Mucosa of descending colon (tissue), 3 donors: ENCODE measurements at regions not wholly inside any gene's neighbourhood (a gene's known extent, or its start where the extent isn't known, plus 50 kb on each side); places are given as distances from the start of the nearest gene placed in this dataset.

Experiments used
- ATAC-seq: fragments of 200-7000 bp; cut with Tn5 transposase; one replicate; pipeline ENCODE4 v1.9.1; 2020; ENCODE audit warnings: mild to moderate bottlenecking, moderate library complexity
- DNase-seq, 3 donors: peaks; one replicate each; pipeline ENCODE4 v3.0.0-alpha.2; 2020
- H3K36me3 ChIP-seq: fragments of 200-600 bp; one replicate; pipeline ENCODE4 v1.8.0; 2021; ENCODE audit warnings: low read depth, mild to moderate bottlenecking
- H3K4me1 ChIP-seq: fragments of 200-600 bp; one replicate; pipeline ENCODE4 v1.8.0; 2021; ENCODE audit warnings: low read depth, mild to moderate bottlenecking
- H3K4me3 ChIP-seq: fragments of 200-600 bp; one replicate; pipeline ENCODE4 v1.8.0; 2021; ENCODE audit warnings: mild to moderate bottlenecking
- H3K9me3 ChIP-seq: fragments of 200-600 bp; one replicate; pipeline ENCODE4 v1.8.0; 2021; ENCODE audit warnings: mild to moderate bottlenecking
- CTCF ChIP-seq: fragments of 200-600 bp; IDR thresholded peaks from one replicate; pipeline ENCODE4 v1.8.0; 2022; ENCODE audit warnings: antibody characterized with exemption, mild to moderate bottlenecking
- intact Hi-C, 2 donors: fragments of 100-400 bp; cut with DNase I in 1 of 2; cut with micrococcal nuclease in 1 of 2; formaldehyde crosslinking; loops; one replicate each; pipeline versions ENCODE4 v1.11.0 to v1.11.1; 2022; cut with DNase I, micrococcal nuclease
- donor health status: DM: no; HTN: no; CAD: no; lungs with moderate emphysema.
- donor health status: DM: no; HTN: no; CAD: no.
- donor health status: DM: no; HTN: yes; CAD: no.

GRCh38 chrX:867966-868647, 237.5 kb downstream of the SHOX start:
- no peak for ATAC-seq

DNA sequence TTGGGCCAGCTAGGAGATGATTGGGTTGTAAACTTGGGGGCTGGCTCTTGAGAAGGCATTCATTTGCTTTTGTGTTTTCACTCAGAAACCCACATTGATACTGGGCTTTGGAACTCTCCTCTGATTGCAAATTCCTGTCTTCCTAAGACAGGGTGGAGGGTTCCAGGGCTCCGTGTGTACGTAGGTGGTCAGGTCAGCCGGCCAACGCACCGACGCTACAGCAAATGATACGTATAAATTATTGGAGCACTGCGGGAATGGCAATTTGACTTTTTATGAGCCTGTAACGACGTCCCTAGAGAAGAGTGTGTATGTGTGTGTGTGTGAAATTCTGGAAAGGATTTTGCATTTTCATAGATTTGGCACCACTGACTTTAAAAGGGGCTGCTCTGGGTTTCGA, 236.9 kb downstream of the SHOX start:
- TF ChIP-seq CTCF = no peak
- Histone ChIP-seq H3K9me3 (peaks cover 5% of the 10 kb centered on the region), H3K4me3 (no peak overlapping the region), H3K36me3 (no peaks in the 10 kb centered on the region), H3K4me1 (no peaks in the 10 kb centered on the region)
- intact Hi-C loops = no loop called here
- no peak for ATAC-seq
- no peak for DNase-seq

More at GRCh38 chrX:867966-868647, 237.5 kb downstream of the SHOX start:
- H3K4me1 ChIP-seq = no peaks in the 10 kb centered on the region
- H3K9me3 ChIP-seq = peaks cover 7% of the 10 kb centered on the region
- no peak overlapping the region for H3K4me3 ChIP-seq
- H3K36me3 ChIP-seq = no peaks in the 10 kb centered on the region
- no peak for TF ChIP-seq CTCF
- intact Hi-C loops = no loop called here
- DNase-seq = no peak

DNA sequence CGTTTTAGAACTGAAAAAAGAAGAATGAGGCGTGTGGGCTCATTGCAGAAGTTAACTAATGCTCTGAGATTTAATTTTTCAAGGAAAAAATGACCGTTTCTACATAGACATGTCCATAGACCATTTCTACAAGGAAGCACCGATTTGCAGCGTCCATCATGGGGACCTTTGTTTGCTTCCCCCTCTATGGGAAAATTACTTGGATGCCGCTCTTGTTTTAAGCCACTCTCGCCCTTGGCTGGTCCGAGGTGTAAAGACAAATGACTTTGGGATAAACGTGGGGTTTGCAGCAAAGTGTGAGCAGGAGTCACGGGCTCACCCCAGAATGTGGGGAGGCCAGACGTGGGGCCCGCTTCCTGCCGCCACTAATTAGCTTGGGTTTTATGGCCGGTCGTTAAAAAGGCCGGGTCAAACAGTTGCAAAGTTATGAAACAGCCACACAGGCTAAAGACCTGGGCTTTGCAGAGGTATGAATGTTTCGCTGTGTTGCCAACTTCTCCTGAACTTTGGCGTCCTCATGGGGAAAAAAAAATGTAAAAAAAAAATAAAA, 235.9 kb downstream of the SHOX start:
- TF ChIP-seq CTCF = no peak
- no peaks in the 10 kb centered on the region for H3K4me1 ChIP-seq
- intact Hi-C loops = no loop called here
- DNase-seq = no peak
- no peak overlapping the region for H3K4me3 ChIP-seq
- peak; percentile 19 for ATAC-seq
- H3K36me3 ChIP-seq = no peaks in the 10 kb centered on the region
- H3K9me3 ChIP-seq = peaks cover 2% of the 10 kb centered on the region

- no peak for TF ChIP-seq CTCF
- Histone ChIP-seq H3K9me3 (no peaks in the 10 kb centered on the region), H3K4me3 (no peak overlapping the region), H3K4me1 (no peaks in the 10 kb centered on the region), H3K36me3 (no peaks in the 10 kb centered on the region)
- ATAC-seq (no peak), DNase-seq (no peak)
- intact Hi-C loops = no loop called here
Observed at GRCh38 chrX:865422-865821, 234.8 kb downstream of the SHOX start.

GRCh38 chrX:861921-862320, 231.3 kb downstream of the SHOX start:
- no peak for TF ChIP-seq CTCF
- intact Hi-C loops = no loop called here
- Histone ChIP-seq H3K9me3 (no peaks in the 10 kb centered on the region), H3K4me1 (no peaks in the 10 kb centered on the region), H3K4me3 (no peak overlapping the region), H3K36me3 (no peaks in the 10 kb centered on the region)
- DNase-seq = no peak
- no peak for ATAC-seq
